Esophagus muscularis mucosa (tissue), 3 donors: ENCODE measurements at regions not wholly inside any gene's neighbourhood (a gene's known extent, or its start where the extent isn't known, plus 50 kb on each side); places are given as distances from the start of the nearest gene placed in this dataset.

Source experiments
- CTCF ChIP-seq, 3 experiments: fragments of 200-600 bp in 2 of 3; fragments of 450-650 bp in 1 of 3; sonication (generic) in 2 of 3; IDR thresholded peaks; one replicate each; pipeline ENCODE4 v1.5.1; 2017 to 2019; ENCODE audit warnings: antibody characterized with exemption in 3 of 3, mild to moderate bottlenecking in 2 of 3, moderate library complexity in 1 of 3
- POLR2AphosphoS5 ChIP-seq, 2 donors: sonication (generic); formaldehyde crosslinking; IDR thresholded peaks; one replicate each; pipeline ENCODE4 v1.6.1; 2017; ENCODE audit warnings: antibody characterized with exemption in 2 of 2

- no peak for TF ChIP-seq CTCF (IDR thresholded peaks at IDR 0.05)
- TF ChIP-seq POLR2AphosphoS5 (IDR thresholded peaks at IDR 0.05): no peak
Observed at GRCh38 chr15:98342911-98343310, 305.4 kb upstream of the IGF1R start.
